HL-60 (cell line): ENCODE measurements at regions not wholly inside any gene's neighbourhood (a gene's known extent, or its start where the extent isn't known, plus 50 kb on each side); places are given as distances from the start of the nearest gene placed in this dataset.

Experiments used
- DNase-seq, 2 experiments: peaks; one replicate each; pipeline ENCODE4 v3.0.0-alpha.2; 2010 to 2020; ENCODE audit warnings: low read depth in 1 of 2, low spot score in 1 of 2
- H3K27ac ChIP-seq: fragments of 250-450 bp; sonication (Bioruptor Pico); replicated peaks from 2 replicates; pipeline ENCODE4 v1.5.1; 2020; ENCODE audit warnings: mild to moderate bottlenecking, moderate library complexity
- H3K27me3 ChIP-seq: fragments of 250-450 bp; sonication (Bioruptor Pico); 2 replicates; pipeline ENCODE4 v1.5.1; 2021; ENCODE audit warnings: mild to moderate bottlenecking, moderate library complexity; ENCODE audit not compliant: insufficient read depth, poor library complexity, severe bottlenecking
- H3K4me3 ChIP-seq: replicated peaks from 2 replicates; pipeline ENCODE4 v1.5.1; 2011; ENCODE audit warnings: mild to moderate bottlenecking, control low read depth, low read length; ENCODE audit not compliant: insufficient read depth
- GABPA ChIP-seq: IDR thresholded peaks from 2 replicates; pipeline ENCODE4 v1.6.1; 2012; ENCODE audit warnings: low read depth
- POLR2AphosphoS5 ChIP-seq: IDR thresholded peaks from 2 replicates; pipeline ENCODE4 v1.6.1; 2012; ENCODE audit warnings: low read depth
- SPI1 ChIP-seq: IDR thresholded peaks from 2 replicates; pipeline ENCODE4 v1.6.1; 2012; ENCODE audit warnings: low read depth, mild to moderate bottlenecking, borderline replicate concordance
- TF ChIP-seq, protein P1 (sequence below): IDR thresholded peaks from one replicate; pipeline ENCODE4 v1.5.1; 2011; ENCODE audit warnings: low read length, control low read depth, inconsistent platforms; ENCODE audit not compliant: insufficient read depth
- TF ChIP-seq, protein P2 (sequence below): IDR thresholded peaks from 2 replicates; pipeline ENCODE4 v1.6.1; 2012; ENCODE audit warnings: low read depth; ENCODE audit not compliant: insufficient replicate concordance

DNA sequence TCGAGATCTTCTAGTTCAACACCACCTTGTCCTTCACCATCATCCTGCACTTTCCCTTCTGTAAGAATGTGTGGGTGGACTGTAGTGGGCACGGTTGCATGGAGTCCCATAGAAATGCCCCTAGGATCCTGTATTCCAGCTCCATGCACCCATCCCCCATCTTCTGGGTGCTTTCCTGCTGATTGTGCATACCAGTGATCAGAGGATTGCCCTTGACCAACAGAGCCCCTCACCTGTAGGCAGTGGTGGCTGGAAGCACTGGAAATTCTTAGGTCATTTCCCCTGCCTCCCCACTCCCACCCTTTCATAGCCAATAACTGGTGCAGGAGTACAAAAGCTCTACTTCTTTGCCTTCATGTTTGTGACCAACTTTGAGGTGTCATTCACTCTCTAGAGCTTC lies 213.4 kb upstream of the ARSJ start:
- no peak for TF ChIP-seq SPI1
- TF ChIP-seq, protein P1, sequence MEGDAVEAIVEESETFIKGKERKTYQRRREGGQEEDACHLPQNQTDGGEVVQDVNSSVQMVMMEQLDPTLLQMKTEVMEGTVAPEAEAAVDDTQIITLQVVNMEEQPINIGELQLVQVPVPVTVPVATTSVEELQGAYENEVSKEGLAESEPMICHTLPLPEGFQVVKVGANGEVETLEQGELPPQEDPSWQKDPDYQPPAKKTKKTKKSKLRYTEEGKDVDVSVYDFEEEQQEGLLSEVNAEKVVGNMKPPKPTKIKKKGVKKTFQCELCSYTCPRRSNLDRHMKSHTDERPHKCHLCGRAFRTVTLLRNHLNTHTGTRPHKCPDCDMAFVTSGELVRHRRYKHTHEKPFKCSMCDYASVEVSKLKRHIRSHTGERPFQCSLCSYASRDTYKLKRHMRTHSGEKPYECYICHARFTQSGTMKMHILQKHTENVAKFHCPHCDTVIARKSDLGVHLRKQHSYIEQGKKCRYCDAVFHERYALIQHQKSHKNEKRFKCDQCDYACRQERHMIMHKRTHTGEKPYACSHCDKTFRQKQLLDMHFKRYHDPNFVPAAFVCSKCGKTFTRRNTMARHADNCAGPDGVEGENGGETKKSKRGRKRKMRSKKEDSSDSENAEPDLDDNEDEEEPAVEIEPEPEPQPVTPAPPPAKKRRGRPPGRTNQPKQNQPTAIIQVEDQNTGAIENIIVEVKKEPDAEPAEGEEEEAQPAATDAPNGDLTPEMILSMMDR, result no peak
- TF ChIP-seq GABPA, result no peak
- TF ChIP-seq, protein P2, sequence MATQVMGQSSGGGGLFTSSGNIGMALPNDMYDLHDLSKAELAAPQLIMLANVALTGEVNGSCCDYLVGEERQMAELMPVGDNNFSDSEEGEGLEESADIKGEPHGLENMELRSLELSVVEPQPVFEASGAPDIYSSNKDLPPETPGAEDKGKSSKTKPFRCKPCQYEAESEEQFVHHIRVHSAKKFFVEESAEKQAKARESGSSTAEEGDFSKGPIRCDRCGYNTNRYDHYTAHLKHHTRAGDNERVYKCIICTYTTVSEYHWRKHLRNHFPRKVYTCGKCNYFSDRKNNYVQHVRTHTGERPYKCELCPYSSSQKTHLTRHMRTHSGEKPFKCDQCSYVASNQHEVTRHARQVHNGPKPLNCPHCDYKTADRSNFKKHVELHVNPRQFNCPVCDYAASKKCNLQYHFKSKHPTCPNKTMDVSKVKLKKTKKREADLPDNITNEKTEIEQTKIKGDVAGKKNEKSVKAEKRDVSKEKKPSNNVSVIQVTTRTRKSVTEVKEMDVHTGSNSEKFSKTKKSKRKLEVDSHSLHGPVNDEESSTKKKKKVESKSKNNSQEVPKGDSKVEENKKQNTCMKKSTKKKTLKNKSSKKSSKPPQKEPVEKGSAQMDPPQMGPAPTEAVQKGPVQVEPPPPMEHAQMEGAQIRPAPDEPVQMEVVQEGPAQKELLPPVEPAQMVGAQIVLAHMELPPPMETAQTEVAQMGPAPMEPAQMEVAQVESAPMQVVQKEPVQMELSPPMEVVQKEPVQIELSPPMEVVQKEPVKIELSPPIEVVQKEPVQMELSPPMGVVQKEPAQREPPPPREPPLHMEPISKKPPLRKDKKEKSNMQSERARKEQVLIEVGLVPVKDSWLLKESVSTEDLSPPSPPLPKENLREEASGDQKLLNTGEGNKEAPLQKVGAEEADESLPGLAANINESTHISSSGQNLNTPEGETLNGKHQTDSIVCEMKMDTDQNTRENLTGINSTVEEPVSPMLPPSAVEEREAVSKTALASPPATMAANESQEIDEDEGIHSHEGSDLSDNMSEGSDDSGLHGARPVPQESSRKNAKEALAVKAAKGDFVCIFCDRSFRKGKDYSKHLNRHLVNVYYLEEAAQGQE, result no peak
- TF ChIP-seq POLR2AphosphoS5, result no peak
- no peak for DNase-seq

DNA sequence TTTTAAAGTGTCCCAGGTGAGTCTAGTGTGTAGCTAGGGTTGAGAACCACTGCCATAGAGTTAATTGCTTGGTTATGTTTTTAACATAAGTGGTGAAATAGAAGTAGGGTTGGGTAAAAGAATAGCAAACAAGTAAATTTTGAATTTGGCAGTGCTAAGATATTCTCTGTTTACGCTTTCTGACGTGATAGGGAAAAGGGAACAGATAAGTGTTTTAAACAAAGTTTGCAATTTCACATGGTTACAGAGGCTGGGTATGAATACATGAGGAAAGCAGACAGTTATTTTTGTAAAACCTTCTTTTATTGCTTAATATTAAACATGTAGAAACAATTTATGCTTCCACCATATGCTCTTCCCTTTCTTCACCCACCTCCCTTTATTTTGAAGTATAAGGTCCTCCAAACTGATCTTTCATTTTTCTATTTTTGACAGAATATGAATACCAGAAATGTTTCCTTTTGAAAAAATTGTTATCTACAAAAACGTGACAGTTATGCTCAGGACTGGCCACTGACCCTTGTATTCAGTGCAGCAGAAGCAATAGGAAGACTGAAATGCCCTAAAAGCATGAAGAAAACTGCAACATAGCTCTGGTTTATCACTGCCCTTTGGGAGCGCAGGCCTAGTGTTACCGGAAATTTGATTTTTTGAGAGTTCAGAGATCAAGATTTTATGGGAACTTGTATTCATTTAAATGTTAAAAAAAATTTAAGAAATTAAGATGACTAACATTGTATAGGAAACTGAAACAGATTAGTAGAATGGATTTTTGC lies 214.4 kb upstream of the ARSJ start:
- Histone ChIP-seq H3K27ac (no peak overlapping the region), H3K4me3 (no peak overlapping the region), H3K27me3 (no peaks in the 10 kb centered on the region)
- no peak for DNase-seq
- TF ChIP-seq, protein P1, result no peak
- TF ChIP-seq, protein P2, result no peak
- TF ChIP-seq GABPA (no peak), POLR2AphosphoS5 (no peak), SPI1 (no peak)

More for the DNA sequence above, 213.4 kb upstream of the ARSJ start:
- no peak overlapping the region for H3K4me3 ChIP-seq
- no peak overlapping the region for H3K27ac ChIP-seq
- no peaks in the 10 kb centered on the region for H3K27me3 ChIP-seq

DNA sequence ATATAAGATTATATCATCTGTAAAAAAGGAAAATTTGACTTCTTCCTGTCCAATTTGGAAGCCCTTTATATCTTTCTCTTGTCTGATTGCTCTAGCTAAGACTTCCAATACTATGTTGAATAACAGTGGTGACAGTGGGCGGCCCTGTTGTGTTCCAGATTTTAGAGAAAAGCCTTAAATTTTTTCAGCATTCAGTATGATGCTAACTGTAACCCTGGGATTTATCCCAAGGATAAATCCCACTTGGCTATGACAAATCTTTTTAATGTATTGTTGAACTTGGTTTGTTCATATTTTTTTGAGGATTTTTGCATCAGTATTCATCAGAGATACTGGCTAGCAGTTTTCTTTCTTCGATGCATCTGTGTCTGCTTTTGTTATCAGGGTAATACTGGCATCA lies 217.2 kb upstream of the ARSJ start:
- no peak overlapping the region for H3K27ac ChIP-seq
- no peak for DNase-seq
- no peaks in the 10 kb centered on the region for H3K27me3 ChIP-seq
- TF ChIP-seq, protein P1, result no peak
- TF ChIP-seq SPI1, result no peak
- no peak for TF ChIP-seq GABPA
- TF ChIP-seq POLR2AphosphoS5, result no peak
- TF ChIP-seq, protein P2, result no peak
- H3K4me3 ChIP-seq, result no peak overlapping the region
